SJSA1 (cell line): ENCODE measurements at regions not wholly inside any gene's neighbourhood (a gene's known extent, or its start where the extent isn't known, plus 50 kb on each side); places are given as distances from the start of the nearest gene placed in this dataset.
A peak's percentile ranks its signal among the peaks of the same experiment; 100 is the strongest.

ENCODE experiments used
- DNase-seq, 2 experiments: peaks; one replicate each; pipeline ENCODE4 v3.0.0-alpha.2; 2015 to 2020; ENCODE audit warnings: low spot score in 2 of 2, low read depth in 1 of 2
- H3K27ac ChIP-seq: fragments of 250-450 bp; sonication (Bioruptor Pico); 2 replicates; pipeline ENCODE4 v1.5.1; 2020; ENCODE audit warnings: mild to moderate bottlenecking, moderate library complexity
- H3K27me3 ChIP-seq: fragments of 250-450 bp; sonication (Bioruptor Pico); replicated peaks from 2 replicates; pipeline ENCODE4 v1.5.1; 2020; ENCODE audit warnings: mild to moderate bottlenecking, moderate library complexity
- H3K36me3 ChIP-seq: fragments of 250-450 bp; sonication (Bioruptor Pico); 2 replicates; pipeline ENCODE4 v1.5.1; 2020; ENCODE audit warnings: mild to moderate bottlenecking
- H3K4me1 ChIP-seq: fragments of 250-450 bp; sonication (Bioruptor Pico); replicated peaks from 2 replicates; pipeline ENCODE4 v1.6.1; 2021; ENCODE audit warnings: mild to moderate bottlenecking
- H3K4me3 ChIP-seq: fragments of 250-450 bp; sonication (Bioruptor Pico); 2 replicates; pipeline ENCODE4 v1.5.1; 2020; ENCODE audit warnings: mild to moderate bottlenecking
- H3K9me3 ChIP-seq: fragments of 250-450 bp; sonication (Bioruptor Pico); replicated peaks from 2 replicates; pipeline ENCODE4 v1.5.1; 2020; ENCODE audit warnings: mild to moderate bottlenecking

GRCh38 chr2:104744537-104744936 is 109.4 kb upstream of the POU3F3 start:
- DNase-seq = no peak
- Histone ChIP-seq H3K9me3 (no peaks in the 10 kb centered on the region), H3K4me1 (no peaks in the 10 kb centered on the region), H3K36me3 (no peaks in the 10 kb centered on the region), H3K4me3 (no peak overlapping the region), H3K27me3 (0 out of 2 replicates have a peak, but pooled peaks cover 5% of the 10 kb centered on the region), H3K27ac (no peak overlapping the region)

- Histone ChIP-seq H3K4me3 (no peak overlapping the region), H3K27ac (no peak overlapping the region), H3K27me3 (0 out of 2 replicates have a peak, but pooled peaks cover 6% of the 10 kb centered on the region)
Observed at GRCh38 chr2:104745846-104746245, 108.1 kb upstream of the POU3F3 start.

GRCh38 chr2:104746299-104746698 is 107.6 kb upstream of the POU3F3 start:
- Histone ChIP-seq H3K9me3 (no peaks in the 10 kb centered on the region), H3K27me3 (peaks cover 6% of the 10 kb centered on the region; the same call in 1 of the 2 replicates), H3K4me3 (no peak overlapping the region), H3K4me1 (no peaks in the 10 kb centered on the region), H3K36me3 (no peaks in the 10 kb centered on the region), H3K27ac (no peak overlapping the region)
- no peak for DNase-seq

More at GRCh38 chr2:104745846-104746245, 108.1 kb upstream of the POU3F3 start:
- Histone ChIP-seq H3K36me3 (no peaks in the 10 kb centered on the region), H3K4me1 (no peaks in the 10 kb centered on the region), H3K9me3 (no peaks in the 10 kb centered on the region)
- no peak for DNase-seq

- Histone ChIP-seq H3K27ac (no peak overlapping the region), H3K9me3 (no peaks in the 10 kb centered on the region), H3K4me1 (no peaks in the 10 kb centered on the region), H3K36me3 (no peaks in the 10 kb centered on the region), H3K27me3 (peaks cover 3% of the 10 kb centered on the region; the same call in 1 of the 2 replicates), H3K4me3 (no peak overlapping the region)
- no peak for DNase-seq
Observed at GRCh38 chr2:104746858-104747257, 107.1 kb upstream of the POU3F3 start.

GRCh38 chr2:104749856-104750460 is 104.0 kb upstream of the POU3F3 start:
- peaks cover 3% of the 10 kb centered on the region; the same call in 1 of the 2 replicates for H3K27me3 ChIP-seq
- H3K4me1 ChIP-seq = no peaks in the 10 kb centered on the region
- H3K36me3 ChIP-seq = no peaks in the 10 kb centered on the region
- no peak for DNase-seq
- no peak overlapping the region for H3K4me3 ChIP-seq
- no peak overlapping the region for H3K27ac ChIP-seq
- H3K9me3 ChIP-seq = no peaks in the 10 kb centered on the region

- no peak for DNase-seq
- Histone ChIP-seq H3K27me3 (peaks cover 3% of the 10 kb centered on the region; the same call in 1 of the 2 replicates), H3K4me3 (no peak overlapping the region), H3K27ac (no peak overlapping the region), H3K4me1 (no peaks in the 10 kb centered on the region), H3K9me3 (no peaks in the 10 kb centered on the region), H3K36me3 (no peaks in the 10 kb centered on the region)
Observed at GRCh38 chr2:104752504-104752903, 101.4 kb upstream of the POU3F3 start.

- Histone ChIP-seq H3K27ac (no peak overlapping the region), H3K27me3 (no peaks in the 10 kb centered on the region; the same call in 1 of the 2 replicates), H3K4me1 (peaks cover 9% of the 10 kb centered on the region), H3K9me3 (no peaks in the 10 kb centered on the region), H3K4me3 (no peak overlapping the region), H3K36me3 (no peaks in the 10 kb centered on the region)
- DNase-seq = no peak
Observed at GRCh38 chr2:104755026-104755878, 98.7 kb upstream of the POU3F3 start.

- Histone ChIP-seq H3K9me3 (no peaks in the 10 kb centered on the region), H3K4me3 (no peak overlapping the region), H3K27me3 (no peaks in the 10 kb centered on the region; the same call in 1 of the 2 replicates), H3K36me3 (no peaks in the 10 kb centered on the region), H3K4me1 (peaks cover 9% of the 10 kb centered on the region), H3K27ac (no peak overlapping the region)
- DNase-seq = no peak
Observed at GRCh38 chr2:104756118-104756517, 97.8 kb upstream of the POU3F3 start.

GRCh38 chr2:104757056-104757455 is 96.9 kb upstream of the POU3F3 start:
- H3K27me3 ChIP-seq = no peaks in the 10 kb centered on the region
- H3K27ac ChIP-seq = no peak overlapping the region
- no peak overlapping the region for H3K4me3 ChIP-seq
- no peaks in the 10 kb centered on the region for H3K36me3 ChIP-seq
- H3K4me1 ChIP-seq = peaks cover 9% of the 10 kb centered on the region
- H3K9me3 ChIP-seq = no peaks in the 10 kb centered on the region
- no peak for DNase-seq

GRCh38 chr2:104758199-104758620 is 95.7 kb upstream of the POU3F3 start:
- peak in 1 of 2 experiments; percentile 33 for DNase-seq
- peaks cover 9% of the 10 kb centered on the region for H3K4me1 ChIP-seq
- no peaks in the 10 kb centered on the region for H3K36me3 ChIP-seq
- H3K4me3 ChIP-seq = no peak overlapping the region
- H3K27ac ChIP-seq = no peak overlapping the region
- no peaks in the 10 kb centered on the region for H3K9me3 ChIP-seq
- H3K27me3 ChIP-seq = no peaks in the 10 kb centered on the region

- Histone ChIP-seq H3K27ac (no peak overlapping the region), H3K9me3 (no peaks in the 10 kb centered on the region), H3K4me3 (no peak overlapping the region), H3K4me1 (peaks cover 15% of the 10 kb centered on the region), H3K36me3 (no peaks in the 10 kb centered on the region), H3K27me3 (no peaks in the 10 kb centered on the region)
- DNase-seq = no peak
Observed at GRCh38 chr2:104762031-104762430, 91.9 kb upstream of the POU3F3 start.

GRCh38 chr2:104766683-104767082 is 87.2 kb upstream of the POU3F3 start:
- peak overlapping the region; percentile 89 for H3K27ac ChIP-seq
- no peaks in the 10 kb centered on the region for H3K36me3 ChIP-seq
- H3K4me1 ChIP-seq = peaks cover 27% of the 10 kb centered on the region
- no peaks in the 10 kb centered on the region for H3K27me3 ChIP-seq
- H3K9me3 ChIP-seq = no peaks in the 10 kb centered on the region
- H3K4me3 ChIP-seq = no peak overlapping the region
- peak in 1 of 2 experiments; percentile 38 for DNase-seq

GRCh38 chr2:104768694-104769093 is 85.2 kb upstream of the POU3F3 start:
- H3K36me3 ChIP-seq = no peaks in the 10 kb centered on the region
- no peak overlapping the region for H3K4me3 ChIP-seq
- peak overlapping the region; percentile 89 for H3K27ac ChIP-seq
- H3K9me3 ChIP-seq = no peaks in the 10 kb centered on the region
- DNase-seq = no peak
- H3K4me1 ChIP-seq = peaks cover 27% of the 10 kb centered on the region
- H3K27me3 ChIP-seq = no peaks in the 10 kb centered on the region

- Histone ChIP-seq H3K4me3 (no peak overlapping the region), H3K9me3 (no peaks in the 10 kb centered on the region), H3K4me1 (peaks cover 27% of the 10 kb centered on the region), H3K36me3 (no peaks in the 10 kb centered on the region), H3K27ac (peak overlapping the region; percentile 89), H3K27me3 (no peaks in the 10 kb centered on the region)
- DNase-seq = peak in 1 of 2 experiments; percentile 80
Observed at GRCh38 chr2:104769096-104769495, 84.8 kb upstream of the POU3F3 start.
